ENCODE measurements at regions not wholly inside any gene's neighbourhood (a gene's known extent, or its start where the extent isn't known, plus 50 kb on each side); places are given as distances from the start of the nearest gene placed in this dataset.

- no peaks in the 10 kb centered on the region for H3K27me3 ChIP-seq (replicated peaks; ENCODE audit: insufficient read depth)
- H3K9me3 ChIP-seq = no peaks in the 10 kb centered on the region
- WGBS = 93% methylated on average over 49 of the region's 49 CpGs
- no peaks in the 10 kb centered on the region for H3K36me3 ChIP-seq
- H3K27ac ChIP-seq = no peak overlapping the region
- DNase-seq (ENCODE audit: low spot score) = no peak
- no peak overlapping the region for H3K4me3 ChIP-seq
- TF ChIP-seq POLR2A (IDR thresholded peaks at IDR 0.05) = no peak
- TF ChIP-seq, protein P1, sequence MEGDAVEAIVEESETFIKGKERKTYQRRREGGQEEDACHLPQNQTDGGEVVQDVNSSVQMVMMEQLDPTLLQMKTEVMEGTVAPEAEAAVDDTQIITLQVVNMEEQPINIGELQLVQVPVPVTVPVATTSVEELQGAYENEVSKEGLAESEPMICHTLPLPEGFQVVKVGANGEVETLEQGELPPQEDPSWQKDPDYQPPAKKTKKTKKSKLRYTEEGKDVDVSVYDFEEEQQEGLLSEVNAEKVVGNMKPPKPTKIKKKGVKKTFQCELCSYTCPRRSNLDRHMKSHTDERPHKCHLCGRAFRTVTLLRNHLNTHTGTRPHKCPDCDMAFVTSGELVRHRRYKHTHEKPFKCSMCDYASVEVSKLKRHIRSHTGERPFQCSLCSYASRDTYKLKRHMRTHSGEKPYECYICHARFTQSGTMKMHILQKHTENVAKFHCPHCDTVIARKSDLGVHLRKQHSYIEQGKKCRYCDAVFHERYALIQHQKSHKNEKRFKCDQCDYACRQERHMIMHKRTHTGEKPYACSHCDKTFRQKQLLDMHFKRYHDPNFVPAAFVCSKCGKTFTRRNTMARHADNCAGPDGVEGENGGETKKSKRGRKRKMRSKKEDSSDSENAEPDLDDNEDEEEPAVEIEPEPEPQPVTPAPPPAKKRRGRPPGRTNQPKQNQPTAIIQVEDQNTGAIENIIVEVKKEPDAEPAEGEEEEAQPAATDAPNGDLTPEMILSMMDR (IDR thresholded peaks at IDR 0.05) = no peak
- no peak for TF ChIP-seq POLR2AphosphoS5 (IDR thresholded peaks at IDR 0.05)
- intact Hi-C loops (cut with DNase I) = no loop called here
- H3K4me1 ChIP-seq (replicated peaks) = no peaks in the 10 kb centered on the region
These were observed 68.1 kb upstream of the FREM1 start for GRCh38 chr9:14978022-14979000.

- H3K27me3 ChIP-seq (replicated peaks; ENCODE audit: insufficient read depth) = no peaks in the 10 kb centered on the region
- DNase-seq (ENCODE audit: low spot score) = no peak
- no peaks in the 10 kb centered on the region for H3K9me3 ChIP-seq
- no peaks in the 10 kb centered on the region for H3K4me1 ChIP-seq (replicated peaks)
- intact Hi-C loops (cut with DNase I) = no loop called here
- TF ChIP-seq POLR2AphosphoS5 (IDR thresholded peaks at IDR 0.05) (no peak), POLR2A (IDR thresholded peaks at IDR 0.05) (no peak)
- TF ChIP-seq, protein P1 (IDR thresholded peaks at IDR 0.05) = no peak
- no peak overlapping the region for H3K27ac ChIP-seq
- H3K36me3 ChIP-seq = no peaks in the 10 kb centered on the region
- H3K4me3 ChIP-seq = no peak overlapping the region
- WGBS = 88% methylated on average over 8 of the region's 8 CpGs
These were observed 57.5 kb upstream of the FREM1 start for GRCh38 chr9:14967450-14968321.

GRCh38 chr9:14962193-14962882 lies 52.1 kb upstream of the FREM1 start:
- no peak overlapping the region for H3K4me3 ChIP-seq
- TF ChIP-seq POLR2AphosphoS5 (IDR thresholded peaks at IDR 0.05) (no peak), POLR2A (IDR thresholded peaks at IDR 0.05) (no peak)
- TF ChIP-seq, protein P1 (IDR thresholded peaks at IDR 0.05) = no peak
- DNase-seq (ENCODE audit: low spot score) = no peak
- no peaks in the 10 kb centered on the region for H3K27me3 ChIP-seq (replicated peaks; ENCODE audit: insufficient read depth)
- no peak overlapping the region for H3K27ac ChIP-seq
- WGBS = 76% methylated on average over 4 of the region's 4 CpGs
- no peaks in the 10 kb centered on the region for H3K36me3 ChIP-seq
- H3K4me1 ChIP-seq (replicated peaks) = no peaks in the 10 kb centered on the region
- no peaks in the 10 kb centered on the region for H3K9me3 ChIP-seq
- intact Hi-C loops (cut with DNase I) = no loop called here

GRCh38 chr9:14961372-14962068 lies 51.3 kb upstream of the FREM1 start:
- Histone ChIP-seq H3K27ac (no peak overlapping the region), H3K4me1 (replicated peaks) (no peaks in the 10 kb centered on the region), H3K36me3 (no peaks in the 10 kb centered on the region), H3K27me3 (replicated peaks; ENCODE audit: insufficient read depth) (no peaks in the 10 kb centered on the region), H3K9me3 (no peaks in the 10 kb centered on the region), H3K4me3 (no peak overlapping the region)
- TF ChIP-seq, protein P1 (IDR thresholded peaks at IDR 0.05) = no peak
- intact Hi-C loops (cut with DNase I) = no loop called here
- no peak for DNase-seq (ENCODE audit: low spot score)
- WGBS = 83% methylated on average over 6 of the region's 6 CpGs

All from prostate gland (tissue), 2 donors.